DND-41 (cell line): ENCODE measurements at regions not wholly inside any gene's neighbourhood (a gene's known extent, or its start where the extent isn't known, plus 50 kb on each side); places are given as distances from the start of the nearest gene placed in this dataset.

Experiments used
- CTCF ChIP-seq: IDR thresholded peaks from 2 replicates; pipeline ENCODE4 v1.5.1; 2012; ENCODE audit warnings: borderline replicate concordance, low read length, moderate library complexity, mild to moderate bottlenecking; ENCODE audit not compliant: poor library complexity, severe bottlenecking; ENCODE audit errors: extremely low read depth
- EZH2 ChIP-seq: IDR thresholded peaks from 3 replicates; pipeline ENCODE4 v1.6.1; 2012; ENCODE audit warnings: borderline replicate concordance, low read depth, mild to moderate bottlenecking, moderate library complexity, low read length, inconsistent platforms; ENCODE audit not compliant: severe bottlenecking

- TF ChIP-seq CTCF (peak; percentile 10), EZH2 (no peak)
Observed at GRCh38 chr21:35120631-35121180, 71.6 kb upstream of the RUNX1 start.
